Ishikawa (cell line): ENCODE measurements at regions not wholly inside any gene's neighbourhood (a gene's known extent, or its start where the extent isn't known, plus 50 kb on each side); places are given as distances from the start of the nearest gene placed in this dataset.

Experiments used
- CEBPB ChIP-seq: IDR thresholded peaks from 2 replicates; pipeline ENCODE4 v1.6.1; 2012
- EGR1 ChIP-seq: IDR thresholded peaks from 2 replicates; pipeline ENCODE4 v1.6.1; 2012
- EP300 ChIP-seq: IDR thresholded peaks from 2 replicates; pipeline ENCODE4 v1.6.1; 2012; ENCODE audit warnings: borderline replicate concordance
- MAX ChIP-seq: IDR thresholded peaks from 2 replicates; pipeline ENCODE4 v1.6.1; 2012
- RAD21 ChIP-seq: IDR thresholded peaks from 2 replicates; pipeline ENCODE4 v1.6.1; 2012; ENCODE audit warnings: low read depth
- REST ChIP-seq: IDR thresholded peaks from 2 replicates; pipeline ENCODE4 v1.6.1; 2012; ENCODE audit warnings: low read depth, mild to moderate bottlenecking
- TAF1 ChIP-seq: IDR thresholded peaks from 2 replicates; pipeline ENCODE4 v1.6.1; 2012; ENCODE audit warnings: low read depth, mild to moderate bottlenecking
- TEAD4 ChIP-seq: IDR thresholded peaks from 2 replicates; pipeline ENCODE4 v1.6.1; 2012
- USF1 ChIP-seq: IDR thresholded peaks from 2 replicates; pipeline ENCODE4 v1.6.1; 2012
- YY1 ChIP-seq: IDR thresholded peaks from 2 replicates; pipeline ENCODE4 v1.6.1; 2012; ENCODE audit warnings: low read depth

- no peak for TF ChIP-seq MAX
- no peak for TF ChIP-seq TAF1
- TF ChIP-seq REST, result no peak
- no peak for TF ChIP-seq YY1
- no peak for TF ChIP-seq EGR1
- TF ChIP-seq EP300, result no peak
- TF ChIP-seq USF1, result no peak
- TF ChIP-seq RAD21, result no peak
- TF ChIP-seq CEBPB, result no peak
- no peak for TF ChIP-seq TEAD4
Measured at GRCh38 chr12:90827567-90827966, 127.4 kb downstream of the CCER1 start.
